H1 (cell line): ENCODE measurements at regions not wholly inside any gene's neighbourhood (a gene's known extent, or its start where the extent isn't known, plus 50 kb on each side); places are given as distances from the start of the nearest gene placed in this dataset.

Source experiments
- BRCA1 ChIP-seq: IDR thresholded peaks from 2 replicates; pipeline ENCODE4 v1.6.1; 2012; ENCODE audit warnings: low read depth, low read length, improper control_type of control experiment
- CBX5 ChIP-seq: fragments of 300-800, 300-1000 bp; sonication (generic); IDR thresholded peaks from 2 replicates; pipeline ENCODE4 v1.7.1; 2016; ENCODE audit warnings: antibody characterized with exemption, low read length, low read depth
- KDM5A ChIP-seq: fragments of 200-600 bp; IDR thresholded peaks from 2 replicates; pipeline ENCODE4 v1.7.1; 2012; ENCODE audit warnings: mild to moderate bottlenecking, low read length, inconsistent platforms, mixed read lengths
- POLR2A ChIP-seq, 2 experiments: IDR thresholded peaks; 1 replicate in 1 of 2; 2 replicates in 1 of 2; pipeline ENCODE4 v1.6.1; 2011; ENCODE audit warnings: low read depth in 2 of 2, low read length in 2 of 2, mild to moderate bottlenecking in 2 of 2; ENCODE audit errors: control extremely low read depth in 1 of 2
- SIN3A ChIP-seq, 2 experiments: IDR thresholded peaks in 1 of 2; conservative IDR thresholded peaks in 1 of 2; 2 replicates each; pipeline ENCODE4 v1.6.1; 2011 to 2012; ENCODE audit warnings: low read length in 2 of 2, improper control_type of control experiment in 1 of 2, low read depth in 1 of 2, mild to moderate bottlenecking in 1 of 2
- SP2 ChIP-seq: IDR thresholded peaks from 2 replicates; pipeline ENCODE4 v1.6.1; 2012; ENCODE audit warnings: mild to moderate bottlenecking, low read length, inconsistent platforms
- TF ChIP-seq, protein P1 (sequence below): IDR thresholded peaks from 2 replicates; pipeline ENCODE4 v1.6.1; 2012; ENCODE audit warnings: inconsistent platforms
- TF ChIP-seq, protein P2 (sequence below), 3 experiments: IDR thresholded peaks; 1 replicate in 2 of 3; 2 replicates in 1 of 3; pipeline versions ENCODE4 v1.5.1 to v1.6.1; 2011; ENCODE audit warnings: low read length in 3 of 3, mild to moderate bottlenecking in 3 of 3, inconsistent platforms in 2 of 3, low read depth in 1 of 3, moderate library complexity in 1 of 3; ENCODE audit not compliant: insufficient read depth in 1 of 3; ENCODE audit errors: control extremely low read depth in 1 of 3
- TF ChIP-seq, protein P3 (sequence below): IDR thresholded peaks from 2 replicates; pipeline ENCODE4 v1.6.1; 2012; ENCODE audit warnings: low read length, inconsistent platforms

DNA sequence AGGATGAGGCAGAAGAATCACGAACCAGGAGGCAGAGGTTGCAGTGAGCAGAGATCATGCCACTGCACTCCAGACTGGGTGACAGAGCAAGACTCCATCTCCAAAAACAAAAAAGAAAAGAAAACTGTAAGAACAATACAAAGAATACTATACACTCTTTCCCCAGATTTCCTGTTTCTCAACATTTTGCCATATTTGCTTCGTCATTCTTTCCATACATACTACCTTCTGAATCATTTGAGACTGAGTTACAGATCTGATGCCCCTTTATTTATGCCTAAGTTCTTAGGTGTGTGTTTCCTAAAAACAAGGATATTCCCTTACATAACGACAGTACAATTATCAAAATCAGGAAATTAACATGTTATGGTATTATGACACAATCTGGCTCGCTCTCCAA lies 168.4 kb upstream of the CELF2 start:
- TF ChIP-seq, protein P1, sequence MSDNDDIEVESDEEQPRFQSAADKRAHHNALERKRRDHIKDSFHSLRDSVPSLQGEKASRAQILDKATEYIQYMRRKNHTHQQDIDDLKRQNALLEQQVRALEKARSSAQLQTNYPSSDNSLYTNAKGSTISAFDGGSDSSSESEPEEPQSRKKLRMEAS: no peak
- no peak for TF ChIP-seq SP2
- TF ChIP-seq, protein P2, sequence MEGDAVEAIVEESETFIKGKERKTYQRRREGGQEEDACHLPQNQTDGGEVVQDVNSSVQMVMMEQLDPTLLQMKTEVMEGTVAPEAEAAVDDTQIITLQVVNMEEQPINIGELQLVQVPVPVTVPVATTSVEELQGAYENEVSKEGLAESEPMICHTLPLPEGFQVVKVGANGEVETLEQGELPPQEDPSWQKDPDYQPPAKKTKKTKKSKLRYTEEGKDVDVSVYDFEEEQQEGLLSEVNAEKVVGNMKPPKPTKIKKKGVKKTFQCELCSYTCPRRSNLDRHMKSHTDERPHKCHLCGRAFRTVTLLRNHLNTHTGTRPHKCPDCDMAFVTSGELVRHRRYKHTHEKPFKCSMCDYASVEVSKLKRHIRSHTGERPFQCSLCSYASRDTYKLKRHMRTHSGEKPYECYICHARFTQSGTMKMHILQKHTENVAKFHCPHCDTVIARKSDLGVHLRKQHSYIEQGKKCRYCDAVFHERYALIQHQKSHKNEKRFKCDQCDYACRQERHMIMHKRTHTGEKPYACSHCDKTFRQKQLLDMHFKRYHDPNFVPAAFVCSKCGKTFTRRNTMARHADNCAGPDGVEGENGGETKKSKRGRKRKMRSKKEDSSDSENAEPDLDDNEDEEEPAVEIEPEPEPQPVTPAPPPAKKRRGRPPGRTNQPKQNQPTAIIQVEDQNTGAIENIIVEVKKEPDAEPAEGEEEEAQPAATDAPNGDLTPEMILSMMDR (IDR thresholded peaks at IDR 0.05; ENCODE audit: control extremely low read depth in 1 of 3, insufficient read depth in 1 of 3, low read depth in 1 of 3, low read length in 3 of 3): no peak
- no peak for TF ChIP-seq KDM5A
- no peak for TF ChIP-seq SIN3A (conservative IDR thresholded peaks at IDR 0.05 in 1 of 2, IDR thresholded peaks at IDR 0.05 in 1 of 2; ENCODE audit: low read depth in 1 of 2, low read length in 2 of 2)
- TF ChIP-seq, protein P3, sequence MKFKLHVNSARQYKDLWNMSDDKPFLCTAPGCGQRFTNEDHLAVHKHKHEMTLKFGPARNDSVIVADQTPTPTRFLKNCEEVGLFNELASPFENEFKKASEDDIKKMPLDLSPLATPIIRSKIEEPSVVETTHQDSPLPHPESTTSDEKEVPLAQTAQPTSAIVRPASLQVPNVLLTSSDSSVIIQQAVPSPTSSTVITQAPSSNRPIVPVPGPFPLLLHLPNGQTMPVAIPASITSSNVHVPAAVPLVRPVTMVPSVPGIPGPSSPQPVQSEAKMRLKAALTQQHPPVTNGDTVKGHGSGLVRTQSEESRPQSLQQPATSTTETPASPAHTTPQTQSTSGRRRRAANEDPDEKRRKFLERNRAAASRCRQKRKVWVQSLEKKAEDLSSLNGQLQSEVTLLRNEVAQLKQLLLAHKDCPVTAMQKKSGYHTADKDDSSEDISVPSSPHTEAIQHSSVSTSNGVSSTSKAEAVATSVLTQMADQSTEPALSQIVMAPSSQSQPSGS: no peak
- no peak for TF ChIP-seq POLR2A (IDR thresholded peaks at IDR 0.05; ENCODE audit: control extremely low read depth in 1 of 2, low read depth in 2 of 2, low read length in 2 of 2)
- no peak for TF ChIP-seq BRCA1
- TF ChIP-seq CBX5: no peak
